H1 (cell line): ENCODE measurements at regions not wholly inside any gene's neighbourhood (a gene's known extent, or its start where the extent isn't known, plus 50 kb on each side); places are given as distances from the start of the nearest gene placed in this dataset.

Experiments used
- CTCF ChIA-PET: fragments of 300-600 bp; sonication (Branson Sonifier 250); formaldehyde crosslinking; loops from one replicate; lab custom pipeline; 2021; ENCODE audit not compliant: partially characterized antibody; lab: Charles Lee
- POLR2A ChIA-PET: fragments of 300-600 bp; sonication (Branson Sonifier 250); formaldehyde crosslinking; loops from one replicate; lab custom pipeline; 2021; ENCODE audit warnings: inconsistent platforms; ENCODE audit not compliant: partially characterized antibody; lab: Charles Lee
- DNase-seq, 2 experiments: peaks; one replicate each; pipeline versions ENCODE4 v3.0.0 to v3.0.0-alpha.2; 2010 to 2022; ENCODE audit warnings: low spot score in 2 of 2, low read depth in 1 of 2, mixed read lengths in 1 of 2
- FAIRE-seq: peaks from 2 replicates; lab custom pipeline; 2011; peaks lifted over from hg19 to GRCh38; lab: Jason Lieb, UNC
- H2AFZ ChIP-seq: 2 replicates; pipeline ENCODE4 v1.8.1; 2012; ENCODE audit warnings: low read length, inconsistent platforms
- H2AK5ac ChIP-seq: 2 replicates; pipeline ENCODE4 v1.6.1; 2013; ENCODE audit warnings: low read depth, low read length
- H2BK120ac ChIP-seq: replicated peaks from 2 replicates; pipeline ENCODE3; 2013; ENCODE audit warnings: low read depth, low read length, inconsistent platforms
- H2BK12ac ChIP-seq: 2 replicates; pipeline ENCODE4 v1.6.1; 2013; ENCODE audit warnings: low read depth, low read length
- H2BK15ac ChIP-seq: 2 replicates; pipeline ENCODE4 v1.6.1; 2013; ENCODE audit warnings: low read length
- H2BK20ac ChIP-seq: 2 replicates; pipeline ENCODE4 v1.6.1; 2013; ENCODE audit warnings: low read length
- H2BK5ac ChIP-seq: 2 replicates; pipeline ENCODE4 v1.6.1; 2013; ENCODE audit warnings: low read depth, low read length
- H3K14ac ChIP-seq: 2 replicates; pipeline ENCODE4 v1.6.1; 2013; ENCODE audit warnings: inconsistent platforms; ENCODE audit not compliant: insufficient read length
- H3K18ac ChIP-seq: 2 replicates; pipeline ENCODE4 v1.6.1; 2013; ENCODE audit warnings: low read length; ENCODE audit errors: extremely low read depth
- H3K23ac ChIP-seq: 2 replicates; pipeline ENCODE4 v1.6.1; 2013; ENCODE audit warnings: inconsistent platforms; ENCODE audit not compliant: insufficient read length
- H3K23me2 ChIP-seq: 2 replicates; pipeline ENCODE4 v1.6.1; 2013; ENCODE audit warnings: low read depth, low read length
- H3K27ac ChIP-seq: 2 replicates; pipeline ENCODE4 v1.6.1; 2011; ENCODE audit warnings: low read depth, low read length, inconsistent platforms
- H3K27me3 ChIP-seq, 4 experiments: replicated peaks in 1 of 4; 1 replicate in 1 of 4; 2 replicates in 3 of 4; pipeline versions ENCODE4 v1.6.1 to v1.8.1; 2011 to 2013; ENCODE audit warnings: low read length in 3 of 4, mild to moderate bottlenecking in 3 of 4, inconsistent platforms in 2 of 4, mixed read lengths in 2 of 4, moderate library complexity in 1 of 4; ENCODE audit not compliant: control insufficient read depth in 3 of 4, insufficient read depth in 3 of 4; ENCODE audit errors: extremely low read depth in 1 of 4
- H3K36me3 ChIP-seq, 4 experiments: 2 replicates each; pipeline versions ENCODE4 v1.6.1 to v1.8.1; 2011 to 2013; ENCODE audit warnings: mild to moderate bottlenecking in 4 of 4, low read length in 3 of 4, moderate library complexity in 2 of 4, control low read depth in 1 of 4, inconsistent platforms in 1 of 4; ENCODE audit not compliant: insufficient read depth in 4 of 4, control insufficient read depth in 2 of 4
- H3K4ac ChIP-seq: replicated peaks from 2 replicates; pipeline ENCODE3; 2013; ENCODE audit warnings: low read length, low read depth, mixed read lengths, inconsistent platforms; ENCODE audit not compliant: insufficient read length
- H3K4me1 ChIP-seq, 4 experiments: replicated peaks in 1 of 4; 1 replicate in 1 of 4; 2 replicates in 3 of 4; pipeline versions ENCODE4 v1.6.1 to v1.8.1; 2011 to 2013; ENCODE audit warnings: low read length in 3 of 4, inconsistent platforms in 2 of 4, mixed read lengths in 1 of 4; ENCODE audit not compliant: insufficient read depth in 4 of 4, control insufficient read depth in 3 of 4
- H3K4me2 ChIP-seq, 2 experiments: 2 replicates each; pipeline versions ENCODE4 v1.6.1 to v1.8.1; 2011 to 2013; ENCODE audit warnings: low read depth in 2 of 2, low read length in 2 of 2, control low read depth in 1 of 2, inconsistent platforms in 1 of 2, mild to moderate bottlenecking in 1 of 2; ENCODE audit not compliant: insufficient read depth in 1 of 2
- H3K4me3 ChIP-seq, 4 experiments: fragments of 200-600, 300-600 bp in 1 of 4; sonication (generic), shearing (Covaris generic), sonication (Bioruptor Twin) in 1 of 4; 2 replicates each; pipeline versions ENCODE4 v1.5.1 to v1.8.1; 2011 to 2016; ENCODE audit warnings: low read length in 4 of 4, low read depth in 3 of 4, control low read depth in 2 of 4, inconsistent platforms in 2 of 4, mild to moderate bottlenecking in 2 of 4, mixed read lengths in 1 of 4, moderate library complexity in 1 of 4; ENCODE audit not compliant: insufficient read depth in 2 of 4; ENCODE audit errors: extremely low read depth in 1 of 4
- H3K56ac ChIP-seq: replicated peaks from 2 replicates; pipeline ENCODE3; 2013; ENCODE audit warnings: low read depth, mild to moderate bottlenecking, mixed read lengths, low read length, inconsistent platforms; ENCODE audit not compliant: insufficient read length
- H3K79me1 ChIP-seq: 2 replicates; pipeline ENCODE4 v1.6.1; 2013; ENCODE audit warnings: low read depth, low read length, control low read depth
- H3K79me2 ChIP-seq, 2 experiments: 2 replicates each; pipeline versions ENCODE4 v1.6.1 to v1.8.1; 2012 to 2013; ENCODE audit warnings: low read length in 2 of 2, mild to moderate bottlenecking in 2 of 2, inconsistent platforms in 1 of 2; ENCODE audit not compliant: insufficient read depth in 2 of 2, control insufficient read depth in 1 of 2
- H3K9ac ChIP-seq, 4 experiments: replicated peaks in 1 of 4; 1 replicate in 1 of 4; 2 replicates in 3 of 4; pipeline versions ENCODE4 v1.6.1 to v1.8.1; 2011 to 2013; ENCODE audit warnings: low read depth in 3 of 4, low read length in 3 of 4, control low read depth in 2 of 4, mild to moderate bottlenecking in 2 of 4, moderate library complexity in 2 of 4, inconsistent platforms in 1 of 4; ENCODE audit errors: extremely low read depth in 1 of 4
- H3K9me3 ChIP-seq, 2 experiments: 2 replicates each; pipeline versions ENCODE4 v1.6.1 to v1.8.1; 2012 to 2013; ENCODE audit warnings: mild to moderate bottlenecking in 2 of 2, moderate library complexity in 2 of 2, control low read depth in 1 of 2, inconsistent platforms in 1 of 2, low read depth in 1 of 2, low read length in 1 of 2, mixed read lengths in 1 of 2; ENCODE audit not compliant: insufficient read depth in 2 of 2
- H4K20me1 ChIP-seq, 2 experiments: replicated peaks in 1 of 2; 2 replicates each; pipeline versions ENCODE3 to v1.8.1; 2011 to 2013; ENCODE audit warnings: inconsistent platforms in 2 of 2, low read length in 2 of 2, mild to moderate bottlenecking in 1 of 2; ENCODE audit not compliant: insufficient read depth in 2 of 2, control insufficient read depth in 1 of 2
- H4K5ac ChIP-seq: 2 replicates; pipeline ENCODE4 v1.6.1; 2013; ENCODE audit warnings: low read length, low read depth, mixed read lengths, inconsistent platforms; ENCODE audit not compliant: insufficient read length
- H4K8ac ChIP-seq: 2 replicates; pipeline ENCODE4 v1.8.0; 2013; ENCODE audit warnings: mild to moderate bottlenecking, moderate library complexity, low read length, inconsistent platforms; ENCODE audit not compliant: insufficient read depth; ENCODE audit errors: extremely low read depth
- H4K91ac ChIP-seq: replicated peaks from 2 replicates; pipeline ENCODE3; 2013; ENCODE audit warnings: low read length, mixed read lengths, inconsistent platforms; ENCODE audit not compliant: insufficient read length
- CREB1 ChIP-seq: IDR thresholded peaks from 2 replicates; pipeline ENCODE4 v1.6.1; 2012; ENCODE audit warnings: inconsistent platforms
- KDM1A ChIP-seq: fragments of 200-600, 300-600 bp; sonication (generic); IDR thresholded peaks from 2 replicates; pipeline ENCODE4 v1.7.1; 2016; ENCODE audit warnings: mild to moderate bottlenecking, low read length, borderline replicate concordance
- RAD21 ChIP-seq, 2 experiments: IDR thresholded peaks in 1 of 2; conservative IDR thresholded peaks in 1 of 2; 2 replicates each; pipeline ENCODE4 v1.6.1; 2011; ENCODE audit warnings: low read depth in 2 of 2, low read length in 2 of 2, improper control_type of control experiment in 1 of 2, inconsistent platforms in 1 of 2, mild to moderate bottlenecking in 1 of 2, moderate library complexity in 1 of 2
- SIRT6 ChIP-seq: IDR thresholded peaks from one replicate; pipeline ENCODE4 v1.7.1; 2012; ENCODE audit warnings: low read length, inconsistent platforms
- WGBS, 2 experiments: shearing (Covaris generic) in 1 of 2; methylation state at CpG; one replicate each; pipeline versions ENCODE4 v1.1.6 to v1.1.7; 2013 to 2015; ENCODE audit warnings: low lambda C conversion rate in 2 of 2, mixed read lengths in 2 of 2, inconsistent platforms in 1 of 2, low coverage in 1 of 2, missing lambda C conversion rate in 1 of 2; ENCODE audit not compliant: insufficient replicate concordance in 2 of 2, insufficient coverage in 1 of 2, insufficient read length in 1 of 2; ENCODE audit errors: extremely low coverage in 1 of 2, missing lambda C conversion rate in 1 of 2; 5-methylcytosine and 5-hydroxymethylcytosine counted together
- TF ChIP-seq, protein P1 (sequence below), 3 experiments: IDR thresholded peaks; 1 replicate in 2 of 3; 2 replicates in 1 of 3; pipeline versions ENCODE4 v1.5.1 to v1.6.1; 2011; ENCODE audit warnings: low read length in 3 of 3, mild to moderate bottlenecking in 3 of 3, inconsistent platforms in 2 of 3, low read depth in 1 of 3, moderate library complexity in 1 of 3; ENCODE audit not compliant: insufficient read depth in 1 of 3; ENCODE audit errors: control extremely low read depth in 1 of 3

DNA sequence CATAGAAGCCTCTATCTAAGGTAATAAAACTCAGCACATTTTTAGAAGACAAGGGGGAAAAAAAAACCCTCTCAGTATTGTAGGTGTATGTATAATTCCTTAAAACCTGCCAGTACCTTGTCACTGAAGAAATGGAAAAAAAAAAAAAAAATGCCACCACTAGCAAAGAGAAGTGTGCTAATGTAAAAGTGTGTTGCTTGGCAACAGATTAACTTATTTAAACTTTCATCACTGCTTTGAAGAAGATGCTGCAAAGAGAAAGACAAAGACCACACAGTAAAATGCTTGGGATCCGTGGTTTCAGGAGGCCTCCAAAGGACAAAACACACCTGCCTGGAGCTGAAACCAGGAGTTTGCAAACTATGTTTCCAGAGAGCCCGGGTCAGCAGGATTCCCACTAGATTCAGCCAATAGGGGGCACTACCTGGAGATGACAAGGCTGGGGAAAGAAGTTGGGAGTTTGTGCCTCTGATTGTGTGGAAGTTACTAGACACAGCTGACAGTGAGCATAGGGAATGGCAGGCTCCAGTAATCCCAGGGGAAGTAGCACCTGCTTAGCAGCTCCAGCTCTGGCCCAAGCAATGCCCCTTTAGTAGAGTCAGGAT is 169.1 kb upstream of the TRIB2 start:
- TF ChIP-seq SIRT6 = no peak
- TF ChIP-seq RAD21 (IDR thresholded peaks at IDR 0.05 in 1 of 2, conservative IDR thresholded peaks at IDR 0.05 in 1 of 2; ENCODE audit: low read depth in 2 of 2, low read length in 2 of 2) = peak; percentile 47 to 63
- 0 out of 2 replicates have a peak, but pooled peaks have one; percentile 6 for TF ChIP-seq CREB1
- no peak for TF ChIP-seq KDM1A
- TF ChIP-seq, protein P1, sequence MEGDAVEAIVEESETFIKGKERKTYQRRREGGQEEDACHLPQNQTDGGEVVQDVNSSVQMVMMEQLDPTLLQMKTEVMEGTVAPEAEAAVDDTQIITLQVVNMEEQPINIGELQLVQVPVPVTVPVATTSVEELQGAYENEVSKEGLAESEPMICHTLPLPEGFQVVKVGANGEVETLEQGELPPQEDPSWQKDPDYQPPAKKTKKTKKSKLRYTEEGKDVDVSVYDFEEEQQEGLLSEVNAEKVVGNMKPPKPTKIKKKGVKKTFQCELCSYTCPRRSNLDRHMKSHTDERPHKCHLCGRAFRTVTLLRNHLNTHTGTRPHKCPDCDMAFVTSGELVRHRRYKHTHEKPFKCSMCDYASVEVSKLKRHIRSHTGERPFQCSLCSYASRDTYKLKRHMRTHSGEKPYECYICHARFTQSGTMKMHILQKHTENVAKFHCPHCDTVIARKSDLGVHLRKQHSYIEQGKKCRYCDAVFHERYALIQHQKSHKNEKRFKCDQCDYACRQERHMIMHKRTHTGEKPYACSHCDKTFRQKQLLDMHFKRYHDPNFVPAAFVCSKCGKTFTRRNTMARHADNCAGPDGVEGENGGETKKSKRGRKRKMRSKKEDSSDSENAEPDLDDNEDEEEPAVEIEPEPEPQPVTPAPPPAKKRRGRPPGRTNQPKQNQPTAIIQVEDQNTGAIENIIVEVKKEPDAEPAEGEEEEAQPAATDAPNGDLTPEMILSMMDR (IDR thresholded peaks at IDR 0.05; ENCODE audit: control extremely low read depth in 1 of 3, insufficient read depth in 1 of 3, low read depth in 1 of 3, low read length in 3 of 3) = peak; percentile 40 to 63 (median 41); a peak in 3 of 4 replicates
- Histone ChIP-seq H3K23ac (no peak overlapping the region), H3K18ac (no peak overlapping the region), H3K4me2 (no peak overlapping the region), H3K4ac (no peak overlapping the region), H3K27me3 (no peaks in the 10 kb centered on the region), H3K79me2 (no peaks in the 10 kb centered on the region), H2BK5ac (no peak overlapping the region), H2BK15ac (no peak overlapping the region), H2AFZ (no peak overlapping the region; the same call in 1 of the 2 replicates), H3K23me2 (no peaks in the 10 kb centered on the region), H3K36me3 (no peaks in the 10 kb centered on the region), H3K79me1 (no peaks in the 10 kb centered on the region), H4K8ac (no peak overlapping the region), H2BK12ac (no peak overlapping the region), H2AK5ac (no peak overlapping the region), H3K56ac (no peak overlapping the region), H3K27ac (no peak overlapping the region), H4K20me1 (no peaks in the 10 kb centered on the region), H3K4me1 (no peaks in the 10 kb centered on the region), H3K9me3 (no peaks in the 10 kb centered on the region), H3K4me3 (no peak overlapping the region), H3K14ac (no peak overlapping the region), H4K5ac (no peak overlapping the region), H4K91ac (no peak overlapping the region), H2BK120ac (no peak overlapping the region), H2BK20ac (no peak overlapping the region), H3K9ac (no peak overlapping the region)
- POLR2A ChIA-PET = no interaction called here
- CTCF ChIA-PET = interaction anchor here (0.6 to 4.4 kb wide), 16 partner anchors 9 to 387 kb away, joined by 3 to 26 read pairs (median 4); partner anchors contain the start of gene TRIB2
- DNase-seq (no peak), FAIRE-seq (no peak)
- WGBS, 2 experiments = 71% methylated on average over 2 of the region's 2 CpGs; no CpG with 5 or more reads in 1 of the 2 experiments
